AG04449 (cell line): ENCODE measurements at regions not wholly inside any gene's neighbourhood (a gene's known extent, or its start where the extent isn't known, plus 50 kb on each side); places are given as distances from the start of the nearest gene placed in this dataset.
"Not testable (repeated sequence)": the region's sequence is repeated elsewhere in the genome, so short reads cannot be mapped to it uniquely, and the experiment has no call there.

Source experiments
- CTCF ChIA-PET: fragments of 350-600 bp; formaldehyde crosslinking; extraction: SDS; loops from one replicate; lab custom pipeline; 2021; ENCODE audit warnings: antibody characterized with exemption; lab: Yijun Ruan, JAX
- POLR2A ChIA-PET: fragments of 400-600, 350-600 bp; formaldehyde crosslinking; extraction: SDS; loops from one replicate; lab custom pipeline; 2020; ENCODE audit warnings: antibody characterized with exemption, inconsistent platforms; lab: Yijun Ruan, JAX
- DNase-seq: peaks from one replicate; pipeline ENCODE4 v3.0.0-alpha.2; 2010; ENCODE audit warnings: low read depth, low spot score
- H3K4me3 ChIP-seq: 2 replicates; pipeline ENCODE4 v1.5.1; 2011; ENCODE audit warnings: low read depth, mild to moderate bottlenecking, control low read depth, low read length
- CTCF ChIP-seq: IDR thresholded peaks from one replicate; pipeline ENCODE4 v1.5.1; 2011; ENCODE audit warnings: mild to moderate bottlenecking, moderate library complexity, low read length, control low read depth, inconsistent platforms; ENCODE audit not compliant: insufficient read depth; ENCODE audit errors: missing control alignments

DNA sequence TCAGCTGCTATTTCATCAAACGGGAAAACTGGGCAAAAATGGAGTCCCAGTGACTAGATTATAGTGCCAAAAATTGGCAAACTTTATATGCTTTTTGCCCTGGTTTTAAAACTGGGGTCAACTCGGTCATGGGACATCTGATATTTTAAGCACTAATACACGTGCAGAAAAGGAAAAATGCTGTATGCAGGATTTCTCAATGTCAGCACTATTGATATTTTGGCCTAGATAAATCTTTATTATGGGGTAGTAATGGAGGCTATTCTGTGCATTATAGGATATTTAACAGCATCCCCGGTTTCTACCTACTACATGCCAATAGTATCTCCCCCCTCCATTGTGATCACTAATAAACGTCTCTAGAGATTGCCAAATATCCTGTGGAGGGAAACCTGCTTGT lies 870.9 kb upstream of the IGFBP7 start:
- no peak overlapping the region for H3K4me3 ChIP-seq
- POLR2A ChIA-PET, result no interaction called here
- TF ChIP-seq CTCF, result no peak
- CTCF ChIA-PET, result no interaction called here
- DNase-seq, result no peak

DNA sequence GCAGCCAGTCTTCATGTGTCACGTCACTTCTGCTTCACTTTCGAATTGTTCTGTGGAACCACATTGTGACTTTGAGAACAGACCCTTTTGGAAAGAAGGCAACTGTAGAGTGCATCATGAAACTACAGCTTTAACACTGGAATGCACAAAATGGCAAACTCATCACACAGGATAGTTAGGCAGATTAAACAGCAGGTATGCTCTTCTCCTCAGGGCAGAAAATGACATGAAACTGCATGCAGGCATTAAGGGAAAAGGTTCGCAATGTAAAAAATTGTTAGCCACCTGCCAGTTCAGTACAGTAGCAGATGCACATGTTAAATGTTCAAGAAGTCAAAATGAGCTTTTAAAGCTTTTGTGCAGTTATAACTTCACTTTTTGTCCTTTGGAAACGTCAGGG lies 864.6 kb upstream of the IGFBP7 start:
- TF ChIP-seq CTCF, result no peak
- POLR2A ChIA-PET, result no interaction called here
- no peak for DNase-seq
- CTCF ChIA-PET, result no interaction called here
- no peak overlapping the region for H3K4me3 ChIP-seq

GRCh38 chr4:57973819-57974218 lies 863.6 kb upstream of the IGFBP7 start:
- DNase-seq, result no peak
- no peak for TF ChIP-seq CTCF
- H3K4me3 ChIP-seq, result no peak overlapping the region
- ChIA-PET CTCF (no interaction called here), POLR2A (no interaction called here)

DNA sequence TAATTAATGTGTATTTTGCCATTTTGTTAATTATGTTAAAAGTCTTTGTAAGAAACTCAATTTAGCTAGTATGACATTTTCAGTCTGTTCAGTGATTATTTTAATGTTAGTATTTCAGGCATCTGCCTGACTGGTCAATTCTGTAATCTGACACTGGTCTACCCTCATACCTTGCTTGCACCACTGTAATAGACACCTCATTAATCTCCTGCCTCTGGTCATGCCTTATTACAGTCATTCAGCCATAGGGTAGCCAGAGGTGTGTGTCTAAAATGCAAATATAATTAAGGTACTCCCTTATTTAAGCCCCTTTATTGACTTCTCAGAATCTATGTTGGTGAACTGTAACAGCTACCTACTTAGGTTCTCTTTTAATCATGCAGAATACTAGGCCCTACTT lies 861.1 kb upstream of the IGFBP7 start:
- ChIA-PET POLR2A (interaction anchor here (0.6 kb wide), 1 partner anchor 37 kb away, joined by 3 read pairs; no protein-coding TSS in a partner anchor), CTCF (no interaction called here)
- no peak for DNase-seq
- no peak overlapping the region for H3K4me3 ChIP-seq
- no peak for TF ChIP-seq CTCF

DNA sequence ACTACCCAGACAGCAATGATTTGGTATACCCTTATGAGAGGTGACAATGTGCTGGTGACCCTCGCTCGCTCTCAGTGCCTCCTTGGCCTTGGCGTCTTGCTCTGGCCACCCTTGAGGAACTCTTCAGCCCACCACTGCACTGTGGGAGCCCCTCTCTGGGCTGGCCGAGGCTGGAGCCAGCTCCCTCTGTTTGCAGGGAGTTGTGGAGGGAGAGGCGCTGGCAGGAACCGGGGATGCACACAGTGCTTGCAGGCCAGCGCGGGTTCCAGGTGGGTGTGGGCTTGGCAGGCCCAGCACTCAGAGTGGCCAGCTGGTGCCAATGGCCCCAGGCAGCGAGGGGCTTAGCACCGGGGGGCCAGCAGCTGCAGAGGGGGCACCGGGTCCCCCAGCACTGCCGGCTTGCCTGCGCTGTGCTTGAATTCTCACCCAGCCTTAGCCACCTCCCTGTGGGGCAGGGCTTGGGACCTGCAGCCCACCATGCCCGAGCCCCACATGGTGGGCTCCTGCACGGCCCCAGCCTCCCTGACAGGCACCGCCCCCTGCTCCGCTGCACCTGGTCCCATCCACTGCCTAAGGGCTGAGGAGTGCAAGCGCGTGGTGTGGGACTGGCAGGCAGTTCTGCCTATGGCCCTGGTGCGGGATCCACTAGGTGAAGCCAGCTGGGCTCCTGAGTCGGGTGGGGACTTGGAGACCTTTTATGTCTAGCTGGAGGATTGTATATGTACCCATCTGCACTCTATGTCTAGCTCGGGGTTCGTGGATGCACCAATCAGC lies 857.0 kb upstream of the IGFBP7 start:
- POLR2A ChIA-PET, result no interaction called here
- CTCF ChIA-PET, result no interaction called here
- no peak overlapping the region for H3K4me3 ChIP-seq
- no peak for DNase-seq
- TF ChIP-seq CTCF, result no peak

GRCh38 chr4:57965431-57965830 lies 855.2 kb upstream of the IGFBP7 start:
- CTCF ChIA-PET, POLR2A ChIA-PET, H3K4me3 ChIP-seq, DNase-seq: not testable (repeated sequence)

GRCh38 chr4:57945298-57945697 lies 835.1 kb upstream of the IGFBP7 start:
- POLR2A ChIA-PET, result no interaction called here
- no peak for DNase-seq
- TF ChIP-seq CTCF, result no peak
- CTCF ChIA-PET, result no interaction called here
- no peak overlapping the region for H3K4me3 ChIP-seq
